ENCODE measurements at regions not wholly inside any gene's neighbourhood (a gene's known extent, or its start where the extent isn't known, plus 50 kb on each side); places are given as distances from the start of the nearest gene placed in this dataset.

DNA sequence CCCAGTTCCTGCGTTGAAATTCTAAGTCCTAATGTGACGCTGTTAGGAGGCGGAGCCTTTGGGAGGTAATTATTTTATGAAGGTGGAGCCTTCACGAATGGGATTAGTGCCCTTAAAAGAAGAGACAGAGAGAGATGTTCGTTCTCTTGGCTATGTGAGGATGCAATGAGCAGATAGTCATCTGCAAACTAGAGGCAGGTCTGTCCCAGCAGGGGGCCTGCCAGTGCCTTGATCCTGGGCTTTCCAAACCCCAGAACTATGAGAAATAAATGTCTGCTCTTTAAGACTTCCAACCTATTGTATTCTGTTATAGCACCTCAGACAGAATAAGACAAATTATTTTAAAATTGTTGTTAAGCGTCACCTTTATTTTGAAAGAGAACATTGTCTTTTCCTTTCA is 123.1 kb upstream of the KCNJ6 start:
- DNase-seq (ENCODE audit: unreplicated experiment) = no peak
- Mint-ChIP-seq H3K36me3 (ENCODE audit: insufficient read depth, unreplicated experiment) (no peaks in the 10 kb centered on the region), H3K27ac (ENCODE audit: low read depth, unreplicated experiment) (no peak overlapping the region), H3K9me3 (ENCODE audit: unreplicated experiment) (no peaks in the 10 kb centered on the region), H3K4me3 (ENCODE audit: unreplicated experiment) (no peak overlapping the region), H3K4me1 (ENCODE audit: insufficient read depth, unreplicated experiment) (peaks cover 11% of the 10 kb centered on the region), H3K27me3 (ENCODE audit: insufficient read depth, unreplicated experiment) (peaks cover 11% of the 10 kb centered on the region)
- BruUV-seq (replicated peaks) = no TSS peak
- intact Hi-C loops (cut with micrococcal nuclease) = no loop called here
- POLR2A ChIA-PET = no interaction called here
- TF ChIP-seq, protein P1, sequence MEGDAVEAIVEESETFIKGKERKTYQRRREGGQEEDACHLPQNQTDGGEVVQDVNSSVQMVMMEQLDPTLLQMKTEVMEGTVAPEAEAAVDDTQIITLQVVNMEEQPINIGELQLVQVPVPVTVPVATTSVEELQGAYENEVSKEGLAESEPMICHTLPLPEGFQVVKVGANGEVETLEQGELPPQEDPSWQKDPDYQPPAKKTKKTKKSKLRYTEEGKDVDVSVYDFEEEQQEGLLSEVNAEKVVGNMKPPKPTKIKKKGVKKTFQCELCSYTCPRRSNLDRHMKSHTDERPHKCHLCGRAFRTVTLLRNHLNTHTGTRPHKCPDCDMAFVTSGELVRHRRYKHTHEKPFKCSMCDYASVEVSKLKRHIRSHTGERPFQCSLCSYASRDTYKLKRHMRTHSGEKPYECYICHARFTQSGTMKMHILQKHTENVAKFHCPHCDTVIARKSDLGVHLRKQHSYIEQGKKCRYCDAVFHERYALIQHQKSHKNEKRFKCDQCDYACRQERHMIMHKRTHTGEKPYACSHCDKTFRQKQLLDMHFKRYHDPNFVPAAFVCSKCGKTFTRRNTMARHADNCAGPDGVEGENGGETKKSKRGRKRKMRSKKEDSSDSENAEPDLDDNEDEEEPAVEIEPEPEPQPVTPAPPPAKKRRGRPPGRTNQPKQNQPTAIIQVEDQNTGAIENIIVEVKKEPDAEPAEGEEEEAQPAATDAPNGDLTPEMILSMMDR (IDR thresholded peaks at IDR 0.05; ENCODE audit: unreplicated experiment) = no peak
- CTCF ChIA-PET = no interaction called here

DNA sequence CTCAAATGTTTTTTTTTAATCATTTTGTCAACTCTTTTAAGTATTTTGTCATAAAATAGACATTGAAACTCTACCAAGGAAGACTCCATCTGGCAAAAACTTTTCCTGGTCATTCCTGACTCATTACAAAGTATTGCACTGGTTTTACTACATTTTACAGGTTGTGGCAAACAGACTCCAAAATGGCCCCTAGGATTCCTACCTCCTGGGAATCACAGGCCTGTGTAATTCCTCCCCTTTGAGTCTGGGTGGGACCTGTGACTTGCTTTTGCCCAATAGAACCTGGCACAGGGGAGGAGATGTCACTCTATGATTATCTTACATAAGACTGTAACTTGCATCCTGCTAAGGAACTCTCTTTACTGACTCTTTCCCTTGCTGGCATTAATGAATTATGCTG is 123.6 kb upstream of the KCNJ6 start:
- peaks cover 11% of the 10 kb centered on the region for H3K27me3 Mint-ChIP-seq (ENCODE audit: insufficient read depth, unreplicated experiment)
- intact Hi-C loops (cut with micrococcal nuclease) = no loop called here
- no peak overlapping the region for H3K27ac Mint-ChIP-seq (ENCODE audit: low read depth, unreplicated experiment)
- ChIA-PET POLR2A (no interaction called here), CTCF (no interaction called here)
- no peak for DNase-seq (ENCODE audit: unreplicated experiment)
- H3K9me3 Mint-ChIP-seq (ENCODE audit: unreplicated experiment) = no peaks in the 10 kb centered on the region
- no TSS peak for BruUV-seq (replicated peaks)
- TF ChIP-seq, protein P1 (IDR thresholded peaks at IDR 0.05; ENCODE audit: unreplicated experiment) = no peak
- H3K4me1 Mint-ChIP-seq (ENCODE audit: insufficient read depth, unreplicated experiment) = peaks cover 11% of the 10 kb centered on the region
- no peak overlapping the region for H3K4me3 Mint-ChIP-seq (ENCODE audit: unreplicated experiment)
- no peaks in the 10 kb centered on the region for H3K36me3 Mint-ChIP-seq (ENCODE audit: insufficient read depth, unreplicated experiment)

DNA sequence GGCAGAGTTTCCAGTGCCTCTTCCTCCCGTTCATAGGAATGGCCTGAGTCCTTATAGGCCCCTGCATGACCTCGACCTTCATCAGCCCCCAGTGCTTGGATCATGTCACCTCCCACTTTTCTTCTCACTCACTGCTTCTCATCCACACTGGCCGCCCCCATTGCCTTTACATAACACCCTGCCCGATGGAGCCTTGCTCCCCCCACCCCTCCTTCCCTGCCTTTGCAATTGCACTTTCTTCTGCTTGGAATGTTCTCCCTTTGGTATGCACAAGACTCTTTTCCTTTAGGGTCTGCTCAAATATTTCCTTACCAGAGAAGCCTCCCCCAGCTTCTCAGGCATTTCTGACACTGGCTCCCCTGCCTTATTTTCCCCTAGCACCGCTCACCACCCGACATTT is 125.2 kb upstream of the KCNJ6 start:
- intact Hi-C loops (cut with micrococcal nuclease) = no loop called here
- H3K27me3 Mint-ChIP-seq (ENCODE audit: insufficient read depth, unreplicated experiment) = peaks cover 3% of the 10 kb centered on the region
- H3K4me3 Mint-ChIP-seq (ENCODE audit: unreplicated experiment) = no peak overlapping the region
- no TSS peak for BruUV-seq (replicated peaks)
- DNase-seq (ENCODE audit: unreplicated experiment) = no peak
- POLR2A ChIA-PET = interaction anchor here (0.6 kb wide), 1 partner anchor 1447 kb away, joined by 3 read pairs; no protein-coding TSS in a partner anchor
- H3K27ac Mint-ChIP-seq (ENCODE audit: low read depth, unreplicated experiment) = no peak overlapping the region
- peaks cover 11% of the 10 kb centered on the region for H3K4me1 Mint-ChIP-seq (ENCODE audit: insufficient read depth, unreplicated experiment)
- H3K9me3 Mint-ChIP-seq (ENCODE audit: unreplicated experiment) = no peaks in the 10 kb centered on the region
- TF ChIP-seq, protein P1 (IDR thresholded peaks at IDR 0.05; ENCODE audit: unreplicated experiment) = no peak
- H3K36me3 Mint-ChIP-seq (ENCODE audit: insufficient read depth, unreplicated experiment) = no peaks in the 10 kb centered on the region
- CTCF ChIA-PET = interaction anchor here (0.6 kb wide), 2 partner anchors 10 to 82 kb away, joined by 3 to 4 read pairs; no protein-coding TSS in a partner anchor

DNA sequence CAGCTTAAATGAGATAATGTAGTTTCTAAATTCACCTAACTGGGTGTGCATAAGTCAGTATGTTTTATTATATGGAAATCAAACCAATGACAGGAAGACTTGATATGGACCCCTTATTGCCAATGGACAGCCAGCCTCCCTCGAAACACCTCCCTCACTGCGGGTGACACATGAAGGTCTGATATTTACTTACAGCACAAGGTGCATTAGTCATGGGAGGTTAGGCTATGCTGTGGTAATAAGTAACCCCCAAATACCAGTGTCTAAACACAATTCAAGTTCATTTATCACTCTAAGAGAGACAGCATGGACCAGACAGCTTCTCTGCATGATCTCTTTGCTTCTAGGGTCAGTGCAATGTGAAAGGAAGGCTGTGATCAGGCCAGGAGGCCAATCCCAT is 126.0 kb upstream of the KCNJ6 start:
- Mint-ChIP-seq H3K27ac (ENCODE audit: low read depth, unreplicated experiment) (no peak overlapping the region), H3K4me3 (ENCODE audit: unreplicated experiment) (no peak overlapping the region), H3K4me1 (ENCODE audit: insufficient read depth, unreplicated experiment) (peaks cover 7% of the 10 kb centered on the region), H3K27me3 (ENCODE audit: insufficient read depth, unreplicated experiment) (no peaks in the 10 kb centered on the region), H3K36me3 (ENCODE audit: insufficient read depth, unreplicated experiment) (no peaks in the 10 kb centered on the region), H3K9me3 (ENCODE audit: unreplicated experiment) (no peaks in the 10 kb centered on the region)
- DNase-seq (ENCODE audit: unreplicated experiment) = no peak
- POLR2A ChIA-PET = interaction anchor here (0.6 kb wide), 2 partner anchors 10 to 1447 kb away, joined by 3 read pairs; no protein-coding TSS in a partner anchor
- intact Hi-C loops (cut with micrococcal nuclease) = no loop called here
- BruUV-seq (replicated peaks) = no TSS peak
- TF ChIP-seq, protein P1 (IDR thresholded peaks at IDR 0.05; ENCODE audit: unreplicated experiment) = no peak
- CTCF ChIA-PET = no interaction called here
